NCI-H82 treated with DMSO at 0.1 percent for 48 hours (cell line): ENCODE measurements at regions not wholly inside any gene's neighbourhood (a gene's known extent, or its start where the extent isn't known, plus 50 kb on each side); places are given as distances from the start of the nearest gene placed in this dataset.
"Not testable (repeated sequence)": the region's sequence is repeated elsewhere in the genome, so short reads cannot be mapped to it uniquely, and the experiment has no call there.

Experiments used
- DNase-seq: peaks from one replicate; lab custom pipeline; 2025; ENCODE audit not compliant: unreplicated experiment; lab: John Stamatoyannopoulos, UW

- DNase-seq, result no peak
Measured at GRCh38 chrX:102784550-102784949, 64.0 kb downstream of the GPRASP3 start.

DNA sequence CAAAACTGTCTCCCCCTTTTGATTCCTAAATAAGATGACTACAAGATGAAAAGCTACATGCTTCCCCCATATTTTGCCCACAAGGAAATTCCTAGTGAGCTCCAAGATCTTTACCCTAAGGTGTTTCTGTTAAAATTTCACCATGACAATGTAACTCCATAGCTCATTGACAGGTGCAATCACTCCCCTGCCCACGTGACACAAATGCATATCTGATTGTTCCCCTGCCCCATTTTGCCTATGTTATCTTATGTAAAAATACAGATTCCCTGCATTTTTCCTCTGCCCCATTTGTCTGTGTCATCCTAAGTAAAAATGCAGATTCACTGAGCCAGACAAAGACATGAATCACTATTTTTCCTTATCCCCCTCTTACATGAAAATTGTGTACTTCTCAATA is 66.7 kb downstream of the GPRASP3 start:
- no peak for DNase-seq

GRCh38 chrX:102808336-102808735 is 87.8 kb downstream of the GPRASP3 start:
- no peak for DNase-seq

- DNase-seq, result not testable (repeated sequence)
Measured at GRCh38 chrX:102818269-102818668, 97.7 kb downstream of the GPRASP3 start.

DNA sequence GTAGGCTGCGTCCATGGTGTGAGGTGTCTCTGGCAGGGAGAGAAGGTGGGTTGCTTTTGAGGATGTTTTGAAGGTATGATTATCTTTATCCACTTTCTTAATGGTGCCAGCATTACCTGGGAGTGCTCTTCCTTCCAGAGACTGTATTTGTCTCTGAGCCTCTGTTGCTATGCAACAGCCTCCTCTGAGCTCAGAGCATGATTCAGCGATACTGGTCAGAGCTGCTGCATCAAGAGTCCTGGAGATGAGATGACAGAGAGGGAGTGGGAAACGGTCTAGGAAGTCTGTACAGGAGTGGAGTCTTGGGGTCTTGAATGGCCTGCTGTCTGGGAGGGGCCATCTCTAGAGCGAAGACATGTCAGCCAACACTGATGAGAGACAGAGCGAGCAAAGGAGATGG is 104.4 kb upstream of the RAB40AL start:
- DNase-seq, result no peak

- no peak for DNase-seq
Measured at GRCh38 chrX:102833136-102833535, 103.9 kb upstream of the RAB40AL start.

DNA sequence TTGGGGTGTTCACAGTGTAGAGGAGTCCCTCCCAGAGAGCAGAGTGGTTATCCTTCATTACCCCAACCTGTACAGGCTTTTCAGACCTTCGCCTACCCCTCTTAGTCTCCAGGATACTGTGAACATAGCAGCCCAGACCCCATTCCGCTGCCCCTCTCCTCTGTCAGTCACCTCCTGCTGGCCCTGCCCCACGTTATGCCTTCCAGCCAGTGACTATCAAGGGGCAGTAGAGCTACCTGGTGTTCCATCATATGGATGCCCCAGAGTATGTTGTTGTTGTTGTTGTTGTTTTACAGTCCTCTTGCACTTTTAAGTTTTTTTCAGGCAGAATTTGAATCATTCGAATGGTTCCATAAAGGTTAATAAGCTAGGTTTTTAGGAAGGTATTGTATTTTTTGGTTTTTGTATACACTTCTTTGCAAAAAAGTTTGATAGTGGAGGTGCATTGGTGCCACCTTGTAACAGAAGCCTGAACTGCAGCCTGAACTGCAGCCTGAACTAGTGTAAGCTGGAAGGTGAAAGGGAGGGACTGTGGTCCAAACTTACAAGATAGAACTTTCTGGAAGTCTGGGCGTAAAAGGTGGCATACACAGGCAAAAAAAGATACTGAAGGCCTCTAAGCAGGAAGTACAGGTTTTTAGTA is 101.4 kb upstream of the RAB40AL start:
- DNase-seq, result no peak

- no peak for DNase-seq
Measured at GRCh38 chrX:102837847-102838246, 99.2 kb upstream of the RAB40AL start.

DNA sequence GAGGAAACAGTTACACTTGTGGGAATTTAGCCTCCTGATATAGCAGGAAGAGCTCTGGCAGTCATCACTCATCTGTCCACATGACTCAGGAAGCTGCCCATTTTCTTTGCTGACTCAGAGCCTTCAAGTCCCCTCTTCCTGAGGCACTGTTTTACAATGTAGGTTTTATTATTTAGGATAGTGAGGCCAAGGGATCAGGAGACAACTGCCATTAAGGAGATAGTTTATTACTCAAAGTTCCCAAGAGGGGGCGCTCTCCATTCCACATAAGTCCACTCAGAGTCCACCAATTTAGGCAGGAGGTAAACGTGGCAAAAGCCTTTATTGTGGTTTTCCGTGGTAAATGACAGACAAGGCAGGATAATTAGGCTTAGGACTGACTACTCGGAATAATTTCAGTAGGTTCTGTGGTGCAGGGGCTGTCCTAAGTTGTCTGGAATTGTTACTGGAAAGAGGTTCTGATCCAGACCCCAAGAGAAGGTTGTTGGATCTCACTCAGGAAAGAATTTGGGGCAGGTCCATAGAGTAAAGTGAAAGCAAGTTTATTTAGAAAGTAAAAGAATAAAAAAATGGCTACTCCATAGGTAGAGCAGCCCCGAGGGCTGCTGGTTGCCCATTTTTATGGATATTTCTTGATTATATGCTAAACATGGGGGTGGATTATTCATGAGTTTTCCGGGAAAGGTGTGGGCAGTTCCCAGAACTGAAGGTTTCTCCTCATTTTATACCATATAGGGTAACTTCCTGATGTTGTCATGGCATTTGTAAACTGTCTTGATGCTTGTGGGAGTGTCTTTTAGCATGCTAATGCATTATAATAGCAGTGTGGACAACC is 96.0 kb upstream of the RAB40AL start:
- no peak for DNase-seq

DNA sequence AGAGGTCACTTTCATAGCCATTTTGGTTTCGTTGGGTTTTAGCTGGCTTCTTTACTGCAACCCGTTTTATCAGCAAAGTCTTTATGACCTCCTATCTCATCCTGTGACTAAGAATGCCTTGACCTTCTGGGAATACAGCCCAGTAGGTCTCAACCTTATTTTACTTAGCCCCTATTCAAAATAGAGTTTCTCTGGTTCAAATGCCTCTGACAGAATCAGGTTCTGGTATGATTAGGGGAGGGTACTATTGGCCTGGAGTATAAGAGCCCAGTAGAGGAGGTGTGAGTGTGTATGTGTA is 95.4 kb upstream of the RAB40AL start:
- no peak for DNase-seq

- no peak for DNase-seq
Measured at GRCh38 chrX:102845020-102845419, 92.1 kb upstream of the RAB40AL start.

GRCh38 chrX:102846544-102847236 is 90.4 kb upstream of the RAB40AL start:
- DNase-seq, result no peak

DNA sequence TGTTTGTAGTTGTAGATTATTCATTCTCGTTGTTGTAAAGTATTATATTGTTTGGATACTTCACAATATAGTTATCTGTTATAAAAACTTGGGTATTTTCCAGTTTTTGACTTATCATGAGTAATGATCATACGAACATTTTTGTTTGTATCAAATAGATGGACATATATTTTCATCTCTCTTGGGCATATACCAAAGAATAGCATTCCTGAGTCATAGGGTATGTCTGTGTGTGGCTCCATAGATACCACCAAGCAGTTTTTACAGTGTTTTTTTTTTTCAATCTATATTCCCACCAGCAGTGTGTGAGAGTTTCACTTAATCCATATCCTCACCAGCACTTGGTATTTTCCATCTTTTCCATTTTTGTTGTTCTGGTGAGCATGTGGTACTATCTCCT is 89.7 kb upstream of the RAB40AL start:
- DNase-seq, result no peak

- no peak for DNase-seq
Measured at GRCh38 chrX:102849396-102849795, 87.7 kb upstream of the RAB40AL start.

- peak; percentile 0 for DNase-seq
Measured at GRCh38 chrX:102858826-102859549, 78.1 kb upstream of the RAB40AL start.

- no peak for DNase-seq
Measured at GRCh38 chrX:102859550-102859871, 77.6 kb upstream of the RAB40AL start.

- no peak for DNase-seq
Measured at GRCh38 chrX:102860235-102860634, 76.8 kb upstream of the RAB40AL start.

- DNase-seq, result peak; percentile 26
Measured at GRCh38 chrX:102863735-102864134, 73.3 kb upstream of the RAB40AL start.

- no peak for DNase-seq
Measured at GRCh38 chrX:102866981-102867656, 70.0 kb upstream of the RAB40AL start.

DNA sequence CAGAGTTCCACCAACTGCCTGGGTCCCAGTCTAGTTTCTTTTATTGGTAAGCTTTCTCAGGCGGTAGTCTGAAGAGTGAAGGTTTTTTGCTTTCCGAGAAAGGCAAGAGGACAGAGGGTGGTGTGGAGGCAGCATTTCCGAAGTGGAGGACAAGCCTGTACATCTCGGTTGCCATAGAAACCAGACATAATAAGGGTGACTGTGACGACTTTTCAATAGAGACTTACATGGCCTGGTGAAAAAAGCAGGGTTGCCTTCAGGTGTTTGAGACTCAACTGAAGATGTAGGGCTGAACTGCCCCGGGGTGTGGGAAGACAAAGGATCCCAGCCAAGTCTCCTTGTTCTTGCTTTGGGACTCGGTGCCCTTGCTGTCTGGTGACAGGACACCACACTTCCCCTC is 53.6 kb upstream of the RAB40AL start:
- DNase-seq, result no peak
